Hepatic stellate cell (primary cell): ENCODE measurements at regions not wholly inside any gene's neighbourhood (a gene's known extent, or its start where the extent isn't known, plus 50 kb on each side); places are given as distances from the start of the nearest gene placed in this dataset.
A peak's percentile ranks its signal among the peaks of the same experiment; 100 is the strongest.
"Not testable (repeated sequence)": the region's sequence is repeated elsewhere in the genome, so short reads cannot be mapped to it uniquely, and the experiment has no call there.

Experiments used
- DNase-seq: peaks from one replicate; pipeline ENCODE4 v3.0.0; 2011; ENCODE audit warnings: low spot score

DNA sequence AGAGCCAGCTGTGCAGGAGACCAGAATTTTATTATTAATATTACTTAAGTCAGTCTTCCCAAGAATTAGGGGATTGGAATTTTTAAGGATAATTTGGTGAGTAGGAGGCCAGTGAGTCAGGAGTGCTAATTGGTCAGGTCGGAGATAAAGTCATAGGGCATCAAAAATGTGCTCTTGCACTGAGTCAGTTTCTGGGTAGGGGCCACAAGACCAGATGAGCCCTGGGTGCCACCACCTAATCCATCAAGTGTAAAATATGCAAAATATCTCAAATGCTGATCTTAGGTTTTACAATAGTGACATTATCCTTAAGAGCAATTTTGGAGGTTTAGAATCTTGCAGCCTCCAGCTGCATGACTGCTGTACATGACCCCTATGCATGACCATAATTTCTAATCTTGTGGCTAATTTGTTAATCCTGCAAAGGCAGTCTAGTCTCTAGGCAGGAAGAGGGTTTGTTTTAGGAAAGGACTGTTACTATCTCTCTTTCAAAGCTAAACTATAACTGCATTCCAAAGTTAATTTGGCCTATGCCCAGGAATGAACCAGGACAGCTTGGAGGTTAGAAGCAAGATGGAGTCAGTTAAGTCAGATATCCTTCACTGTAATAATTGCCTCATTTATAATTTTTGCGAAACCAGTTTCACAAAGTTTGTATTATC is 215.9 kb downstream of the RNF152 start:
- no peak for DNase-seq

DNA sequence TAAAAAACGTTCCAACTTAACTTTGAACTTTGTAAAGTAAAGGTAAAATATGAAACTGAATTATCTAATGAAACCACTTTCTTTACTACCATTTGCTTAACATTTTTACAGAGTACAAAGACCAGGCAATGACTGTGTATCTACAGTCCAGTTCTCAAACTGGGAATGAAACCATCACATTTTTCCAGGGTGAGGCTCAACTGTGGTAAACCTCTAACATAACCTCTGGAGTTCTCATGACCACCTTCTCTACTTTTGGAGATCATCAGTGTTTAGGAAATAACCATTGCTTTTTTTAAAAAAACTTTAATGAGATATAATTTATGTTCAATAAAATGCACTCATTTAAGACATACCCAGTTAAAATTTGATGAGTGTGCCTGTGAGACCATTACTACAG is 223.5 kb downstream of the RNF152 start:
- peak; percentile 52 for DNase-seq

DNA sequence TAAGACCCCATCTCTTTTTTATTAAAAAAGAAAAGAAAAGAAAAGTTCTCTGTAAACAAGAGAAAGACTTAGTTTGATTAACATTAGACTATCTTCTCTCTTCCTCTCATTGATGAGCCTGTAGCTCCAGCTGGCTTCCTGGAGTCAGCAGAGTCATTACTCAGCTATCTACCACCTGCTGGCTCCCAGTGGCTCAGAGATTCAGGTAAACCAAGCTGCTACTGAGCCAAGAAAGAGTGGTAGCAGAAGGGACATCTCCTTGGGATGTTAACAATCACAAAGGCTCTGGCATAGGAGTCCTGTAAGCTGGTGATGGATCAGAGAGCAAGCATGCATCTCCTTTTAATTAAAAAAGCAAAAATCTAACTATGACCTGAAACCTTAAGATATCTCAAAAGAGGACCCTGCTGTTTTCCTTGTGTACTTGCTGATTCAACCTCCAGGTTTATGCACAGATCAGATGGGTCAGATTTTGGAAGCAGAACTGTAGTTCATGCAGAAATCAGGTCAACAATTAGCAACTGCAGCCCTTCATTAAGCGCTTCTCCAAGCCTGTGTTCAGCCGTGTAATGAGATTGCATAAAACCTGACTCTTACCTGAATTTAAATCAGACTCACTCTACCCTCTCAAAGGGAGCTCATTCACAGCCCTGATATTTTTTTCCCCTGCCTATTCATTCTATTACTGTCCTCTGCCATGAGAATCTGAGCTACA is 225.8 kb downstream of the RNF152 start:
- no peak for DNase-seq

DNA sequence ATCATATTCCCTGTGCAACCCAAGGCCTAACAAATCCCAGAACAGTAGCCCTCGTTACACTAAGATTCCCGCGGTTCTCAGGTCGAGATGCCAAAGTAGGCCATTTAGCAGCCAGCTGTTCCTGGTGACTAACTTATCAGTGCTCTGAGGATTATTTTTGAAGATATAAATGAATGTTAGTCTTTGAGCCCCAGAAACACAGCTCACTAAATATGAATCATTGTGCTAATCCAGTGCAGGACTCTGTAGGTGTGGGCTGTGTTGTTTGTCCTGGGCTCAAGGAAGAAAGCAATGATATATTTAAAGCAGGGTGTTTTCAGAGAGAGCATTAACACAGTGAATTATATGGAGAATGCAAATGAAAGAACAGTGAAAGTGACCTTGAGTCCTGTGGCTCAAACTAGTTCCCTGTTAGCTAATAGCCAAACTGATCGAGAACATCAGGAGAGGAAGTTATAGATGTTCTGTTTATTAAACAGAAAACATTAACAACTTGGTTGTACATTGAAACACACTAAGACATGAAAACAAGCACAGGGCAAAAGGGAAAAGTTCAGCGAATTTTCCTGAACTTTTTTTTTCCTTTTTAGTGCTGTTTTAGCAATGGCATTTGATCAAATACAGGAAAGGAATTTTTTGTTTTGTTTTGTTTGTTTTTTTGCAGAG is 228.3 kb downstream of the RNF152 start:
- DNase-seq: no peak

DNA sequence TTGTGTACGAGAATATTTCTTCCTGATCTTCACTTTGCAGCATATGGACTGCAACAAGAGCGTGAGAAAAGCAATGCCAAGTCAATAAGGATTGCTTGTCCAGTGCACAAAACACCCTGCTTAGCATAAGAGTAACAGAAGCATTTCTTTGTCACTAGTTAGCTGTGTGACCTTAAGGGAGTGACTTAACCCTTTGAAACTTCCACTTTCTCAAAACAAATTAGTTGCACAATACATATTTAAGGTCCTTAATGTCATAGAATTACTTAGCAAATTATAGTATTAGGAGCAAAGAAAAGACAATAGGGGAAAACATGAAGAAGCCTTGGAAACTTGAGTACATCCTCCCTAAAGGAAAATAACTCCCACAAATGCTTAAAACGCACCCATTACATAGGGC is 230.1 kb downstream of the RNF152 start:
- no peak for DNase-seq

DNA sequence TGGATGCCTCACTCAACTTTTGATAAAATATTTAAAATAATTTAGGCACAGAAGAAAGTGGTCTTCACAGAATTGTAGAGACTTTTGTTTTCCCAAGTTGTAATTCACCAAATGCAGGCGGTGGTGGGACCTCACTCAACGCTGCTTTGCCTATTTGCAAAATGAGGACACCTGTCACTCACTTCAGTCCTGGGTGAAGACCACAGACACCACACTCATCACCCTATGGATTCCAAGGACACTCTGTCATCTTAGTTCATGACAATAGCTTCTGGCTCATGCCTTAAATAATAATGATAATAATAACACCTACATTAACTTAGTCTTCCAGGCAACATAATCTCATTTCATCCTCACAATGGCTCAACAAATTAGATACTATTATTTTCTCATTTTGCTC is 234.4 kb downstream of the RNF152 start:
- DNase-seq: no peak

DNA sequence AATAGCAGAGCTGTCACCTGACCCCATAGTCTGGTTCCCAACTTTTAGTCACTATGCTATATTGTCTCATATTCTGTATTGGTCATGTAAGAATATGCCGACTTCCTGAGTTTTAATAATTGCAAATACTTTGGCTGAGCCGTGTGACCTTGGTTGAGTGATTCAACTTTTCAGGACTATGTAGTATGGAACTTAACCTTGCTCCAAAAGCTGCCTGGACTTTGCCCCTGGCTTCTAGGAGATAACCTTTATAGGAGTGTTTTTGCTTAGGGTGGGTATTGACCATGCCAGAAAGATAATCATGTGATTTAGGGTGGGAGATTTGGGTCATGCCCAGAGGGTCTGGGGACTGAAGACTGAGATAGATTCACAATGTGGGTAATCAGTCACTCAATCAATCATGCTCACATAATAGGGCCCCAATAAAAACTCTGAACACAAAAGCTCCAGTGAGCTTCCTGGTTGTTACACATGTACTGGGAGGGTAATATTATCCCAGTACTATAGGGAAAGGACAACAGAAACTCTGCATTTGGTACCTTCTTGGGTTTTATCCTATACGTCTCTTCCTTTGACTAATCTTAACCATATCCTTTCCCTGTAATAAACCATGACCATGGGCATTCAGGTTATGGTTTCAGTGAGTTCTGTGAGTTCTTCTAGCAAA is 235.6 kb downstream of the RNF152 start:
- DNase-seq: no peak

DNA sequence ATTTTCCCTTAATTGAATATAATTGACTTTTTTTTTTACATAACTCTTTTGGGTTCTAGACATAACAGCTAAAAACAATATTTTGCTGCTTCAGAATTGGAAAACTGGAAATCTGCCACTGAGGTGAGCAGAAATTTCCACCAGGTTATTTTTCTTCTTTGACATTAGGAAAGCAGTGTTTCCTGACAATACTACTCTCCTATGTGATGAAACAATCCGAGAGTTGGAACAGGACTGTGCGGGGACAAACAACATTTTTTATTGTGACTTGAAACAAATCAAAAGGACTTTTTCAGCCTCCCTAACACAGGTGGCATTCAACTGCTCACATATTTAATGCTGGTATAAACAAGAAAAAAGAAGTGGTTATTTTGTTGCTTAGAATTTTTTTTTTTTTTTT is 237.2 kb downstream of the RNF152 start:
- DNase-seq: no peak

DNA sequence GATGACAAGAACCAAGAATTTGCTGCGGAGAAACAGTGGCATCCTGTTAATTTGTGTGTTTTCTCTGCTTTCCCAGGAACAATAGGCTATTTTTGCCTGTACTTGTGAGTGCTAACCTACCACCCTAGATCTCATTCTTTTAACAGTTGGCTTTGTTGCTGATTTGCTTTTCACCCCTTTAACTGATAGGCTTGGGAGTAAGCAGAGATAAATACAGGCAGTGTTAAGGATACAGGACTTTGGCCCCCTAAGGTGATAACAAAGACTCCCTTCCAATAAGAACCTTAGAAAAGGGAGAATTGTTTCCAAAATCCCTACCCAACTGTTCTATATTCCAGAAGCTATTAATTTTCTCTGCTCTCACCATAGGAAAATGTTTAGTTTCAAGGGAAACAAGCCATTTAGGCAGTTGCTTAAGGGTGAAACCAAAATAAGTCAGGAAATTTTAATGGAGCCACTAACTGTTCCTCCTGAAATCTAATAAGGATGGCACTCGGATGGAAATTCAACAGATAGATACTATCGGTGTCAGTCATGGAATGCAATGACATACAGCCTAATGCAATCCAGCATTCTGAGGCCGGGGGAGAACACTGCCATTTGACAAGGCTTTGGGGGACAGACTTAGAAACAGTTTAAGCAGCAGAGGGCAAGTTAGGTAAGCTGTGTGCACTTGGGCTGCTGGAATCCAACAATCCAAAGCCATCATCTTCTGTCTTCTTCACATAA is 238.8 kb downstream of the RNF152 start:
- no peak for DNase-seq

DNA sequence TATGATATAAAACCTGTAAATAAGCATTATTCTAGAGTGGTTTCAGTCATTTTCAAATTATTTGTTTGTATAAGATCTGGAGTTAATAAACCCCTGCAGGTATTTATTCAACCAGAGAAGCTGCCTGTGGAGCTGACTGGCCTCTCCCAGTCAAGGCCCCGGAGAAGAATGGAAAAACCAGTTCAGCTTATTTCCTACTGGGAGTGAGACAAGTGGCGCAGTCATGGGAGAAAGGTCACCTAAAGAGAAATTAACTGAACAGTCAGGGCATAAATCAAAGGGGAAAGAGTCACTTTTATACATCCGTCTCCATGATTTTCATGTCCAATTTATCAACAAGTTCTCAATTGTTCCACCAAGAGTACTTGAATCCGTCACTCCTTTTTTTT is 240.9 kb downstream of the RNF152 start:
- DNase-seq: no peak

DNA sequence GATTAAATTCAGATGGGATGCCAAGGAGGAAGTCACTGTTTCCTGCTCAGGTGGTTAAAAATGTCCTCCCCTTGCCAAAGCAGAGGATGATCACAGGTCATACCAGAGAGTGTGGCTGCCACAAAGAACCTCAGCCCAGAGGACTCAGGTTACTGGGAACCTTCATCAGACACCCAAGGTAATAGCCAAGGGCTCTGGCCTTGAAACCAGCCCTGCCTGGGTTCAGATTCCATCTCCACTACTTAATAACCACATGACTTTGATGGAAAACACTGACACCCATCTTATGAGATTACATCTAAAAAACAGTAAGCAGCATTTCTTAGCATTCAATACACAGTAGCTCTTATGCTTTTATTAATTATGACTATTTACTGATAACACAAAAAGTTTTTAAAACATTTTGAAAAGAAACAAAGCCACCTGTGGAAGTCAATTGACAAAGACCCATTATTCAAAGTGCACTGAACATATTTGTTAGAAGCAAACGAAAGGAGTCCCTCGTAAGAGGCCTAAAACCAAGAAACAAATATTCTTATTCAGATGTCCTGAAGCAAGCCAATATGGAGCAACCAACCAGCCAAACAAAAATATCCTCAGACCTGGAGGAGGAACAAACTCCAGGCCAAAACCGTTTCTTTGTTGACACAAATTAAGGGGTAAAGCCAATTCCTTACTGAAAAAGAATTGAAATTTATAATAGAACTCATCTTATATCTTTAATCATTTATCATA is 241.5 kb downstream of the RNF152 start:
- no peak for DNase-seq

DNA sequence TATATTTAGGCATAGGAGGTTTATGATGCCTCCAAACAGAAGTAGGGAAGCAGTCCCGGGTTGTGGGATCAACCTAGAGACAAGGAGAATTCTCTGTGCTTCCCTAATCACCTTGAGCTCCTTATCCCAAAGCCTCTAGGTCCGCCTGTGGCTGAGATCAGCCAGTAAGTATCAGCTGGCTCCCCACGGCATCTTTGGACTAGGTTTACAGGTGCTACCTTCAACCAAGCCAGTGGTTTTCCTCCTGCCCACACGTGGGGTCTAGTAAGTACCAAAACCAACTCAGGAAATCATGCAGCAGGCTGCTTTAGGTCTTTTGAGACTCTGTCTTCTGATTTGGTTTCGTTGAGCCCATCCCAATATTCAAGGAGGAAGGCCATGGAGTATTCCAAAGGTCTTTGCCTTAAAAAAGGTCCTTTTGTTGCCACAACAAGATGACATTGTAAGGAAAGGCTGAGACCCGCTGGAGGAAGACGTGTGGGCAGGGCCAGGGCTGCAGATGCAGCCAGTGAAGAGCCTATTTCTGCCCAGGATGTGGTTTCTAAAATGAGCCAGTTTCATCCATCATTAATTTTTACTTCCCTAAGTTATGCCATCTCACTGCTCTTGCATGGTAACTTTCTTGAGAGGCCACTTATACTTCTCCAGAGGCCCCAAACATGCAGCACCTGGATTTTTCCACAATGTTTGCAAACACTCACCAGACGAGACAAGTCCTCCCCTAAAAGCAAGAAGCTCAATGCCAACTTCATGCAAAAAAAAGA is 248.7 kb downstream of the RNF152 start:
- no peak for DNase-seq

DNA sequence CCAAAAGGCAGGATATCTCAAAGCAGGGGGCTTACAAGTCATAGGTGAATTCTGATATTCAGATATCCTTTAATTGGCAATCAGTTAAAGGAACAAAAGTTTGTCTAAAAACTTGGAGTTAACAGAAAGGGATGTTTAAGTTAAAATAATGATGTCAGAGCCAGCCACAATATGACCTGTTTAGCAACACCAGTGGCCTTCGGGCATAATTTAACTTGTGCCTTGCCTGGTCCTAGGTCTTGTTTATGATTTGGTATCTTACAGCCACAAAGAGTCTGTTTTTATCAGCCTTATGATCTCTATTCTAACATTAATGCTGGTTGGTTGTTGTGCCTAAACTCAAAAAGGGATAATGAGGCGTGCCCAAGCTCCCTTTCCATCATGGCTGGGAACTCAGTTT is 252.9 kb downstream of the RNF152 start:
- no peak for DNase-seq

DNA sequence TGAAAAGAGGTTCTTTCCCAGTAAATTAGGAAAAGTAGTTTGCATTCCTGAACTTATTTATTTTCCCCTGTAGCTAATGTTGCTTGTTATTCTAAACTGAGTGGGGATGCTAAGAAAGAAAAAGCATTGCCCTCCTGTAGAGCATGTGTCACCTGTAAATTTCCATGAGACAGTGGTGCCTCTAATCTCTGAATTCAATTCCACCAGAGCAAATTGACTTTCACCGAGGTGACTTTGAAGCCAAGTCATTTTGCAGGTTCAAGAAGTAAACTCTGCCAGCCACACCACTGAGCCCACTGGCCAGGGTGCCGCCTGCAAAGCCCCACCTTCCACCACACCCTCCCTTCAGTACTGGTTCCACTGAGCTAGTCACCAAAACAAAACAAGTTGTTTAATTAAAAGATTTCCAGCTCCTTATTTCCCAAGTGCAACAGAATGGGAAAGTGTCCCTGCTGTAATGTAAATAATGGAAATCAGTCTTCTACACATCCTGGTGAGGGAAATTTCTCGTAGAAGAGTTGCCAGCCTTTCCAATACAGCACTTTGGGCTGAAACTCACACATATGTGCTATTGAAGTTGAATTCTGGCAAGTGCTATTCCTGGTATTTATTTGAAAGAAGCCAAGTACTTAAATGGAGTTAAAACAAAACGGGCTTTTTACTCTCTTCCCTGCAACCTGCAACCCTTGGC is 254.8 kb downstream of the RNF152 start:
- DNase-seq: no peak

DNA sequence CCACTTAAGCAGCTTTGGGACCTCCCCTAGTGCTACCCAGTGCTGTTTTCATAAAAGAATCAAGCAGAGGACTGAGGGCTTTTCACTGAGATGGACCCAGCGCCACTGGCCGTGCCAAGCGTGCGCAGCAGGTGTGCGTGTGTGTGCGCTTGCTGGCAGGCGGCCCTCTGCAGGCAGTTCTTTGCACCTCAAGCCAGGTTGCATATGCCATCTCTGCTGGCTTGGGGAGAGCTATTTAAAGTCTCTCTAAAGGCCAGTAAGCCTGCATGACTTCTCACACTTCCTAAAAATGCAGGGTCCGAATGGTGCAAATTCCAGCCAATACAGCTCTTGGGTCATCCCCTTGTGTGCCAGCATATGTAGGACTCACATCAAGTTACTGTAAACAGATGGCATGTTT is 255.5 kb downstream of the RNF152 start:
- no peak for DNase-seq

DNA sequence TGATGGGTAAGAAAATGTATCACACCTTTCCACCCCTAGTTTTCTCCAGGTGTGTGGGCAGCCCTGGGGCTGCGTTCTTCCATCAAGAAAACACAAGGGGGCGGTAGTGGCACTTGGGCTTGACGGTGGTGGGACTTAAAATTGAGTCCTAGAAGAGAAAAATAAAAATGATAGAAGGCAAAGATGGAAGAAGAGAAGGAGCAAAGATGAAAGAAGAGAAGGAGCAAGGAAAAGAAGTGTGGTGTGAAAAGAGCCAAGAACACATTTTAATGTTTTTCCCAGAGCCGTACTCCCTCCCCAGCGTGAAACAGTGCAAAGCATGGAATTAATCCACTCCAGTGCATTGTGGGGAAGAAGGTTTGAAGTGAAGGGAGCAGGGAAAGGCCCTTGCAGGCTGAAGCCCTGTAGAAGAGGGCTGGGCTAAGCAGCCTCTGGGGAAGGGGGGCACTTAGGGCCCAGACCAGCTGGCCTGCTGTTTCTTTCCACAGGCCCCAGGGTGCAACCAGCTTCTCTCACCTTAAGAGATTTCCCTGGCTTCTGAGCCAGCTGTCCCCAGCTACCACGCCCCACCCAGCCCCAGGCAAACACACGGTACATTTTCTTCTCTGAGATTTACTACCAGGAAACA is 256.8 kb downstream of the RNF152 start:
- DNase-seq: peak; percentile 35

DNA sequence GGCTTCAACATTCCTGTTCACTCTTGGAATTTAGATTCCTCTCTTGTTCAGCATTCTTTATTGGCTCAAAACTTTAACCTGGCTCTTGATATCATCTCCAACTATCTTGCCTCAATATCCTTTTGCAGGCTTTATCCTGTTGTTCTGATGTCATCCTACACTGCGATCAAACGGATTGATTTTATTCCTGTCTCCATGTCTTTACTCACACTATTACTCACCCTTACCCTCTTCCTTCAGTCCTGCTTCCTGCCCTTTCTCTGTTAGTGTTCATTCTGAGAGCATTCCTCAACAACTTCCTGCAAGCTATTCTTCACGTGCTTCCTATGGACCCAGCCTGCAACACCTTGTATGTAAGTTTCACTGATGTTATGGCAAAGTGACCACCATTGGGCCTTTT is 264.7 kb downstream of the RNF152 start:
- DNase-seq: no peak

DNA sequence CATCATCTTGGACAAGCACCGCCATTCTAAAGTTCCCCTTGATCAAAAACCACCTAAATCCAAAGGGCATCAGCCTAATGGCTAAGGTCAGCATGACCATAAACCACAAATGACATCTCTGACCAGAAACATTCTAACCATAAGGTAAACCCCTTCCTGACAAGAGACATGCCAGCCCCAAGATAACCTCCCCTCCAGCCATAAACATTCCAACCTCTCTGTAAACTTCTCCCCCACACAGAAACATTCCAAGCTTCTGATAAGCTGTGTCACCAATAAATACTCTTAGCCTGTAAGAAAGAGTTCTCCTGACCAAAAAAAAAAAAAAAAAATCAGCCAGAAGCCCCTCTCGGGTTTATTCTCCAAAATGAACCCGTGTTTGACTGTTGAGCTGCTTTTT is 268.2 kb downstream of the RNF152 start:
- not testable (repeated sequence) for DNase-seq

DNA sequence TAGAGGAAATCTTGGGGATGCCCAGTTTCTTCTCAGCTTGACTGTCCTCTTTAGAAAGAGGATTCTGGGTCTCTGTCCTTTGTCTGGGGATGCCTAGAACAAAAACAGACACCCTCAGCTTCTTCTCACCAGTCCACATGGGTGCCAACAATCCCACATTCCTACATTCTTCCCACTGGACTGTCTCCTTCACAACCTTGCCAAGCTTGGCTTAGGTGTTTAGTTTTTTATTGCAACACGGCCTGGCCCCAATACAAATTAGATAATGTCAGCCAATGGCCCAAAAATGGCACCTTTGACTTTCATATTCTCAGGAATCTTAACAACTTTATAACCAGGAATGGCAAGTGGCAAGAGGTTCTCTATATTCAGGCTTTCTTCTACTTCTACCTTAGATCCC is 273.0 kb downstream of the RNF152 start:
- no peak for DNase-seq

DNA sequence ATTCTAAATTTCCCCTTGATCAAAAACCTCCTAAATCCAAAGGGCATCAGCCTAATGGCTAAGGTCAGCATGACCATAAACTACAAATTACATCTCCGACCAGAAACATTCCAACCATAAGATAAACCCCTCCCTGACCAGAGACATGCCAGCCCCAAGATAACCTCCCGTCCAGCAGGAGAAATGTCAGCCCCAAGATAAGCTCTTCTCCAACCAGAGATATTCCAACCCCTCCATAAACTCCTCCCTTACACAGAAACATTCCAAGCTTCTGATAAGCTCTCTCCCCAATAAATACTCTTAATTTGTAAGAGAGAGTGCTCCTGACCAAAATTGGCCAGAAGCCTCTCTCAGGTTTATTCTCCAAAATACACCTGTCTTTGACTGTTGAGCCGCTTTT is 274.0 kb downstream of the RNF152 start:
- no peak for DNase-seq
